Skeletal muscle cell (primary cell): ENCODE measurements at regions not wholly inside any gene's neighbourhood (a gene's known extent, or its start where the extent isn't known, plus 50 kb on each side); places are given as distances from the start of the nearest gene placed in this dataset.
"Not testable (repeated sequence)": the region's sequence is repeated elsewhere in the genome, so short reads cannot be mapped to it uniquely, and the experiment has no call there.

Source experiments
- DNase-seq: peaks from one replicate; pipeline ENCODE4 v3.0.0-alpha.2; 2010; ENCODE audit warnings: low read depth
- H3K4me3 ChIP-seq: 2 replicates; pipeline ENCODE4 v1.5.1; 2011; ENCODE audit warnings: low read depth, mild to moderate bottlenecking, control low read depth, low read length, moderate library complexity

DNA sequence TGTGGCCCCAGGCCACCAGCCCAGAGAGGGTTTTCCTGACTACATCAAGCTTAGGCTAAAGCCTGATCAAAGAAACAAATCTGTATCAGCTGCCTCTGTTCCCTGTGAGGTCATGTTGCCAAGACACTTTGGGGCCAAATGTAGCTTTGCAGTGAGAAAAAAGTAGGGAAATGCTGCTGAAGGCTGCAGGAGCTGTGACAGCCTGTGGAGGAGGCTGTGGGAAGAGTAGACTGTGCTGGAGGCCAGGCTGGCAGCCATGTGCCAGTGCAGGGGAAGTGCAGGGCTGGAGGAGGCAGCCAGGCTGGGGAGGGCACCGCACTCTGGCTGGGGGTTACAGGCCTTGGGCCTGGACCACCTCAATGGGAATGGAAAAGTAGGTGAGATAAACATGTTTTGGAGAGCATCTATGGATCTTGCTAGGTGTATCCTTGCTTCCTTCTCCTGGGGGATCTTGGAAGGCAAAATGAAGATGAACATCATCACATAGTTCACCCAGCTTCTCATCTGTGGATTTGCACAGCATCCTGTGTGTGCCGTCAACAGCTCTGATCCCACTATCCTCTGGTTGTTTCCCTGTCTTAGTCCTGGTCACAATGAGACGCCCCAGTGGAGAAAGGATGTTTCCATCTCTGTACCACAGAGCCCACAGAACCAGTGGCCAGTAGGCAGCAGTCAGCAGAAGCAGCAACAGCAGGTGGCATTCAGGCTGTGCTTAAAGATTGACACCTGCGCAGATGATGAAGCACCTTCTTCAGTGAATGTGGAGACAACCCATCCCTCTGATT lies 103.8 kb upstream of the COPS8 start:
- H3K4me3 ChIP-seq: no peak overlapping the region
- DNase-seq: no peak

DNA sequence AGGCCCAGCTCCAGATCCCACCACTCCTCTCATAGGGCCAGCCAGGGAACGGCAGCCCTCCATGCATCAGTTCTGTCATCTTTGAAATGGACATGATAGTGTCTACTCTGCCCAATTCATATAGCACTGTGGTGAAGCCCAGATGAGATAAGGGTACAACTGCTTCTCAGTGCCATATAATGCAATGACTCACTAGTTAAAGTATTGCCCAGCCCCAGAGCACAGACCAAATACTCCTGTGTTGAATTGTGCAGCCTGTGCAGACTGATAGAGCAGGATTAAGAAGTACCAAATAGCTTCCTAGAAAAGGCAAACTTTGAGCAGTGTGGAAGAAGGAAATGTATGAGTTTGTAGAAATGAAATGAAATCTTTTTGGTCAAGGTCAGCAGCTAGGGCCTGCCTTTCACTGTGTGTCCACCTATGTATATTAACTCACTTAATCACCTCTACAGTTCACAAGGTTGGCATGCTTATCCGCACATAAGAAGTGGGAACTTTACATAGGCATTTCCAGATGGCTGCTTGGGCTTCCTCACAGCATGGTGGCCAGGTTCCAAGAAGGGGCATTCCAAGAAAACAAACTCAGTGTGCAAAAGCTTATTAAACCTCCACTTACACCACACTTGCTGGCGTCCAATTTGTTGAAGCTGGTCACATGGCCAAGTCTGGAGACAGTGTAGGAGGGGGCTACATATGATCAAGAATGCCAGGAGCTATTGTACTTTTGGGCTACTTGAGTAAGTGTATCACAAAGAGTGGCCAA lies 102.8 kb upstream of the COPS8 start:
- no peak for DNase-seq
- H3K4me3 ChIP-seq: no peak overlapping the region

DNA sequence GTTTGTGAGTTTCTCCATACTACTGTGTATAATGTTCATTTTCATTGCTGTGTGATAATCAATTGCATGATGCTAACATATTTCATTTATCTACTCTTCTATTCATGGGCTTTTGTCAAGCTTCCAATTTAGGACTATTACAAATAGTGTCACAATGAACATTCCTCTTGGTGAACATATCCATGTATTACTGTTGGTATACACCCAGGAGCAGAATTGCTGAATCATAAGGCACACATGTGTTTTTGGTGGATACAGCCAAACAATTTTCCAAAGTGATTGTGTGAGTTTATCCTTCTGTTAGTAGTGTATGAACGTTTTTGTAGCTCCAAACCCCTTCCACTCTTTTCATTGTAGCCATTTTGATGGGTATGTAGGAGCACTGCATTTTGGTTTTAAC lies 101.6 kb upstream of the COPS8 start:
- no peak overlapping the region for H3K4me3 ChIP-seq
- DNase-seq: no peak

DNA sequence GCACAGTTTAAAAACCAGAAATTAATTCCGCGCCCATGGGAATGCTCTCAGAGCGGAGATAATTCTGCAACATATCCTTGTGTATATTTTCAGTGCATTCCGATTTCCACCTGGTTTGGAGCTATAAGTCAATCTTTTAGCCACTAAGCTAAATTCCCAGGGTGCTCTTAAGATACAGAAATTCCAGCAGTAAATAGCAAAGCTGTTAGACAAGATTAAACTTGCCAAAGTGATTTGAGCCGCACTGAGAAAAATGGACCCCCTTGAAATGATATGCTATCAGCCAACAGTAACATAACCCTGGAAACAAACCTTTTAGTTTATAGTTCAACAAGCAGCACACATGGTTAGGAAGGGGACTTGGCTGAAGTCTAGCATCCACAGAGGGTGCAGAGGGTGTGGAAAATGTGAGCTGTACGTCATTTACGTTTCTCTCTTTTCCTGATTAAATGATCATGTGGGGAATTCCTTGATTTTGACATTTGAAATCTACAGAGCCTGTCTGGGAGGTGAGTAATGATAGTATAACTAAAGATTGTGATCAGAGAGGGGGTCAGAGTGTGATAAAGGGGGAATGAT lies 99.8 kb upstream of the COPS8 start:
- no peak for DNase-seq
- H3K4me3 ChIP-seq: no peak overlapping the region

DNA sequence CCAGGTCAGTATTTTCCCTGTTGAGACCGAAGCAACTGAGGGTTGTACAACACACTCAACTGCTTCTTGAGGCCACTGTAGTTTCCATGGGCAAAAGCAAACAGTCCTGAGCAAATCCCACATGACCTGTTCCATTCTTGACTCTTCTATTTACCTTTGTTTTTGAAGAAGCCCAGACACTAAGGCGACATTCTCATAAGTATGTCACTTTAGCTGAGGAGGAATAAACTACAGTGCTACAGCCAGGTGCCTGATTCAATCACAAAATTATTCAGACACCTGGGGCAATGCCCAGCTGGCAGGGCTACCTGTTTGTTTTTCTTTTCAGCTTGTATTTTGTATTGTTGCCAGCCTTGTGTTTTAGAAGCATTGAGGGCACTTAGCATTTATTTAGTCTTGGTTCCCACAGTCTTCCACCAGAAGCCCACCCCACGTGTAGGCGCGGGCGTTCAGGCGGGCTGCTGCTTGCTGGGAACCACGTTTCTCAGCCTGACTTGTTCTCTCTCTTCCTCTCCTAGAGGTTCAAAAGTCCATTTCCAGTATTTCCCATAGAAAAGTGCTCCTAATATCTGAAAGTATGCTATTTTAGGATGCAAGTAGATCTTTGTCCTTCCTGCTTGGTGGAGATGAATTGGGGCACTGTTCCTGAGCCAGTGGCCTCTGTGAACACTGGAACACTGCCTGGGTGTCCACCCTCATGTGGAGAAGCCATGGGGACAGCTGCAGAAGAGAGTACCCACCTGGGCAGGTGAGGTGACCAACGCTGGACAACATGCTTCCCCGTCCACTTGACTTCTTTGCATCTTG lies 99.0 kb upstream of the COPS8 start:
- no peak for DNase-seq

DNA sequence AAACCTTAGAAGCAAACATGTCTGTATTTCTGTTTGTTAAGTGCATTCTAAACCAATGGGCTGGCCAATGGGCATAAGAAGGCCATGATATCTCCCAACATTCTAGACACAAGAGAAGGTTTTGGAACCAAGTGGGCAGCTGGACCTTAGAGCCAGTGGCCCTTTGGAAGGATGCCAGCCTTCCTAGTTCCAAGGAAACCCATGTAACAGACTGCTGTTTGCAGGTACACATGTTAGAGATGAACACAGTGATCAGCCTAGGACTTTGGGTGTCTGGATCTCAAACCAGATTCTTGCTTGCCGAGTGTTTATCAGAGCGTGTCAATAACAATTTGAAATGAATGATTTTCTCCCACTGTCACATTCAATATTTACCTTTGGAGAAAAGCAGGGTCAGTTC lies 97.5 kb upstream of the COPS8 start:
- H3K4me3 ChIP-seq: no peak overlapping the region
- DNase-seq: no peak

More for the DNA sequence above, 99.0 kb upstream of the COPS8 start:
- H3K4me3 ChIP-seq: no peak overlapping the region

DNA sequence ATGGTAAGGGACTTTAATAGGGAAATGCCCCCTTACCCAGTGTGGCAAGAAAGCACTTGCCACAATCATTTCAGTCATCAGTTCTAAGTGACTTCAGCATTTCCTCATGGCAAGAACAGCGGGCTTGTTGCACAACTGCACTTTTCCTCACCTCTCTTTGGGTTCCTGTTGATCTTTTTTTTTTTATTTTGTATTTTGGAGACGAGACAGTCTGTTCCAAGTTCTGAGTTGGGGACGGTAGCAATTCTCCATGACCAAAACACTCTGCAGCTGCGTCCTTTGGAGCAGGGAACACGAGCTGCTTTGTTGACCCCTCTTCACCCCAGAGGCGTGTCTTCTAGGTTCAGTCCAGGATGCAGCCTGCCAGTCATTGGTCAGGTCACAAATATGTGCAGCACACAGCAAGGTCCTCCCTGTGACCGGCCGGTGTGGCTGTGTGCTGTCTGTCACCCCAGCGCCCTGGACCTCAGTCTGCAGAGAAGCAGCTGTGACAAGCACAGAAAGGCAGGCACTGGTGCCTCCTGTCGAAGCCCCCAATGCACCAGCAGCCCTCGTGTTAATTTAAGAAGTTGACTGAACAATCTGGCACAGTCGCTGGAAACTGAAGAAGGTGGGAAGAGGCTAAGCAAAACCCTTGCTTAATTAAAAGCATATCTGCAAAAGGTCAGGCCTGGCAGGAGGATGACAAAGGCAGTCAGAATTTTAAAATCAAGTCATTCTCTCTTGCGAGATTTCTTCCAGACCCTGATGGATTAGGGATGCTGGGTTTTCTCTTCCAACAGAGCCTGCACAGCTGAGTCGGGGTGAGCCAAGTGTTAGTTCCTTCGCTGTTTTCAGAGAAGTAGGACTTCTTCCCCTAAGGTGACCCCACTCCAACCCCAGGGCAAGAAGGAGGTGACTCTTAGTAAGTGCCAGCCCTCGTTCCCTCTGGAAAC lies 96.7 kb upstream of the COPS8 start:
- no peak overlapping the region for H3K4me3 ChIP-seq

DNA sequence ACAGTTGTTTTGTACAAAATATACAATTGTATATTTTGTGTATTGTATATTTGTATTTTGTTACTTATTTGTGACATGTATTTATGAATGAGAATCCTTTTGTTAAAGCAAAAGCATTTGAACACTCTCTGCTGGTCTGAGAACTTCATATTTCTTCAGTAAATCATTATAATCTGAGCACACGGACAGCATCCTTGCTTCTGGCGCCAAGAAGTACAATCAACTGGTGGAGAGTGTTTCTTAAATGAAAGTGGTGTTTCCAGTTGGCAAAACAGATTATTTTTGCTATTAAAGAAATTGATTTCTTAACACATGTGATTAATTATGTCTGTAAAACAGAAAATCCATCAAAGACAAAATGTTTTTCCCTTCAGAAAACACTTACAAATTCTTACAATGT lies 95.1 kb upstream of the COPS8 start:
- H3K4me3 ChIP-seq: no peak overlapping the region

More for the DNA sequence above, 96.7 kb upstream of the COPS8 start:
- DNase-seq: no peak

DNA sequence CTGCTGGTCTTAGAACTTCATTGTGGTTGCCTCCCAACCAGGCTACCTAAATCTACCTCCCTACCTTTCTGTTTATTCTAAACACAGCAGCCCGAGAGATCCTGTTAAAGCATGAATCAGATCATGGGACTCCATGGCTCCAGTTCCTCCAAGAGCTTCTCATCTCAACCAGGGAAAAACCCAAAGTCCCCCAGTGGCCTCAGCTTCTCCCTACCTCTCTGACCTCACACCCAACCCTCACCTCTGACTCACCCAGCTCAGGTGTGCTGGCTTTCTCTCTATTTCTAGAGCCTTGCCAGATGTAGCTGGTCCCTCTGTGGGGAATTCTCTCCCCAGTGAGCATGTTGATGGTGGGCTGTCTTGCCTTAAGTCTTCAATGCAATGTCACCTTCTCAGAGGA lies 93.8 kb upstream of the COPS8 start:
- DNase-seq: no peak
- no peak overlapping the region for H3K4me3 ChIP-seq

More for the DNA sequence above, 95.1 kb upstream of the COPS8 start:
- DNase-seq: no peak

DNA sequence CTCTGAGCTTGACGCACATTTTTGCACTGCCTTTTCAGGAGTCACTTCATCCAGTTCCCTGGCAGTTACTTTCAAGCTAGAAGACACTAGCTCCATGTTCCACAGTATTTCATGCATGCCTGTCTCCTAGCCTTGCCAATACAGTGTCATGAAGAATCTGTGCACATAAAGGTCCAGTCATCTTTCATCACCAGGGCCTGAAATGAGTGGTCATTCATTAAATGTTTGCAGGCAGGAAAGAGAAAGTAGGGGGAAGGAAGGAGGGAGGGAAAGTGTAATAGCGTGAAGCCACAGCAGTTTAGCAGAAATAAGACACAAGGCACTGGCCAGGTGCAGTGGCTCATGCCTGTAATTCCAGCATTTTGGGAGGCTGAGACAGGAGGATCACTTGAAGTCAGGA lies 92.4 kb upstream of the COPS8 start:
- H3K4me3 ChIP-seq: no peak overlapping the region
- no peak for DNase-seq

DNA sequence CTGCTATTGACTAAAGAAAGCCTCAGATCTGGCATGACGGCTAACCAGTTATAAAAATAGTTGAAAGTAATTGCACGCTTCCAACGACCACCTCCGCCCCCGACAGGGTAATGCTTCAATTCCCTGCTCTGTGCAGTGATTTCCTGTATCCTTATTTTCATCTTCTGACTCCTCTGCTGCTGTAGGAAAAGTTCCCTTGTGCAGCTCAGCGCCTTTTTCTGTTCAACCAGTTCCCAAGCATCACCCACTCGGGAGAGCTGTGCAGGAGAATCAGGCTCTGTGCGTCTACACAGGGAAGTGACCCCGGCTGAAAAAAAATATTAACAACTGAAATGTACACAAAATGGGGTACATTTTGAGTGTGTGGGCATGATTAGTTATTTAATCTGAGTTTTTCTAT lies 91.3 kb upstream of the COPS8 start:
- no peak for DNase-seq
- no peak overlapping the region for H3K4me3 ChIP-seq

DNA sequence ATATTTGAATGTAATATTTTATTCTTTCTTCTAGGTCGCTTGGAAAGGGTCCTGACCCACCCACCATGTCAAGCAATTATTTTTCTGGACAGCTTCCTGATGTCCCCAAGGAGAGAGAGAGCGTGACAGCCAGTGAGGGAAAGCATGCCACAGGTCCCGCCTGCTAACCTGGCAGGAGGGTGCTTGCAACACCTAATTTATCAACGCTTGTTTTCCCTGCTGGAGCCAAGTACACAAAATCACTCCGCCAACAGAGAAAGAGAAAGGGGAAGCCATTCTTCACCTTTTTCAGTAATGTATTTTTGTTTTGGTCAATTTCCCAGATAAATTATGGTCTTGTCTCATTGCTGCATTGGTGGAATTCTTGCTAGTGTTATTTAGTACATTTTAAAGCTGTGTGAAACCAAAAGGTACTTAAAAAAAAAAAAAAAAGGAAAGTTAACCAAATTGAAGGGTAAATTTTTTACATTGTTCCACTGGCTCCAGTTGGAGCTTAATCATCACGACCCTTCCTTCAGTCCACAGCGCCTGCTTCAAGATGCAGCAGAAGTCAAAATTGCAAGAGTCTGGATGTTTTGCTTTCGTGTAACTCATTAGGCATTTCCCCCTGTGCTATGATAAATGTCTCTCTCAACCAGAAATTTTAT lies 88.5 kb upstream of the COPS8 start:
- DNase-seq: no peak
- H3K4me3 ChIP-seq: no peak overlapping the region

DNA sequence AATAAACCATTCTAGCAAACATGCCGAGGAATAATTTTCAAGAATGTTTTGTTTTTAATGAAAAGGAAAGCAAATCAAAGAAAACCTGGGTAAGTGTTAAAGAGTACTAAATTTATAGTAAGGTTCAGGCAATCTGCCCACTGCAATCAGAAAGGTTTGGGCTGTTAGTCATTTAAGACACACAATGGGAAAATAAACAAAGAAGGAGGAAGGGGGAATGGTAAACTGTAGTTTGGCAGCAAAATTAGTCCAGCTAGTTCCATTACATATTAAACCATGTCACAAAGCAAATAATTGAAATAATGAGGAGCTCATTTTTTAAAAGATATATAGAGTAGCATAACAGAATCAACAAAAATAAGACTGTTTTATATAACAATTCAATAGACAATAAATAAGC lies 87.5 kb upstream of the COPS8 start:
- no peak for DNase-seq
- no peak overlapping the region for H3K4me3 ChIP-seq

DNA sequence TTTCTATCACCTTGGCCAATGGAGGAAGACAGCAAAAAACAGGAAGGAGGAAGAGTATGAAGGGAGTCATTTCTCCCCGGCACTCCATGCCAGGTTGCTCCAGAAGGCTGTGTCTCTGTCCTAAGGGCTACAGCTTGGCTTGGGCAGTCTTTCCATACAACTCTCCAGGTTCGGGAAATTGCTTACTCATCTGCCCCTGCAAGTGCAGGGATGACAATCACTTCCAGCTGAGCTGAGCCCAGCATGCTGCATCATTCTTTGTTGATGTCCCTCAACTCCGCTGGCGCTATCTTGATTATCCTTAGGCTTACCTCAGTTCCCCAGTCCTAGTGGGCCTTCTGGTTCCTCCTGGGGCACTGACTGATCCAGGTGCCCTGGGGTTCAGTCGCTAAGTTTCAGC lies 86.9 kb upstream of the COPS8 start:
- H3K4me3 ChIP-seq: no peak overlapping the region
- no peak for DNase-seq

DNA sequence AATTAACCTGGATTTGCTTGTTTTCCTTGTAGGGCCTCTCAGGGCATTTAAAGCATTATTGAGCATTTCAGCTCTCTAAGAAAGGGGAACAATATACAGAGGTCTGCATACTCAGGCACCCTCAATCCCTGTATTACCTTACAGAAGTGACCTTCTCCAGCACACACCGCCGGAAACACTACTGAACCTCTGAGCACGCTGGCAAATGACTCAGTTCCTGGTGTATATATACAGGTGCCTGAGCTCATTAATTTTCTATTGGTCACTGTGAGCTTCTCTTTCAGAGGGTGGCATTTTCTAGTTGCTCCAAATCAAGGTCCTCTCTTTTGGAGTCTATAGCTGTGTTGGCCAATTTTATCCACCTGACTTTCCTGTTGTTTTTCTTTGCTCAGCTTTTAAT lies 85.2 kb upstream of the COPS8 start:
- H3K4me3 ChIP-seq: no peak overlapping the region
- no peak for DNase-seq

DNA sequence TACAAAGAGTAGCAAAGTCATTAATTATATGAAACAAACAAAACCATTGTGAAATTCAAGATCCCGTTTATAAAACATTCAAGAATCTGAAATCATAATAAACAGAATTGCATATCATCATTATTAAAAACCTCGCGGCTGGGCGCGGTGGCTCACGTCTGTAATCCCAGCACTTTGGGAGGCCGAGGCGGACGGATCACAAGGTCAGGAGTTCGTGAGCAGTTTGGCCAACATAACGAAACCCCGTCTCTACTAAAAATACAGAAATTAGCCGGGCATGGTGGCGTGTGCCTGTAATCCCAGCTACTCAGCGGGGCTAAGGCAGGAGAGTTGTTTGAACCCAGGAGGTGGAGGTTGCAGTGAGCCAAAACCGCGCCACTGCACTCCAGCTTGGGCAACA lies 80.3 kb upstream of the COPS8 start:
- not testable (repeated sequence) for DNase-seq, H3K4me3 ChIP-seq

DNA sequence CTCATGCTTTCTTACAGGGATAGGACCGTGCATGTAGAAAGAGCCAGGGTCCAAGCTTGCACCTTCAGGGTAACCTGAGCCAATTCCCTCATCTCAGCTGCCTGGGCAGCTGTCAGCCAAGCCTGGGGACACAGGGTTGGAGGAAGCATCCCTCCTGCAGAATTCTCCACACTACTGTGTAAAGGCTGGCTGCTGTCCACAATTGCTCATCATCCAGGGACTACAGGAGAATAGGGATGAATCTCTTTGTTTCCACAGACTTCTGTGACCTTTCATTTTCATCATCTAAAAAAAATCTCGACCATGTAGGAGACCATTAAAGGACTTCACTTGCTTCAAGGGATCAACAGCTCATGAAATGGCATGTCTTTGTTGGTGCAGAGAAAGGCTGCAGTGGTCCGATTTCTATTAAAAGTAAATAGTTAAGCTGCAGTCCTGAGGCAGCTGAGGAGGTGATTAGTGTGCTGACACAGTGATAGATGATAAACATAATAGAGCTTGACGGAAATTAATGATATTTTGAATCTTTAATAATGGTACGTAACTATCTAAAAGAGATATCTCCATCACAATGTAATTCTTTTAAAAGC lies 74.4 kb upstream of the COPS8 start:
- H3K4me3 ChIP-seq: no peak overlapping the region
- no peak for DNase-seq

DNA sequence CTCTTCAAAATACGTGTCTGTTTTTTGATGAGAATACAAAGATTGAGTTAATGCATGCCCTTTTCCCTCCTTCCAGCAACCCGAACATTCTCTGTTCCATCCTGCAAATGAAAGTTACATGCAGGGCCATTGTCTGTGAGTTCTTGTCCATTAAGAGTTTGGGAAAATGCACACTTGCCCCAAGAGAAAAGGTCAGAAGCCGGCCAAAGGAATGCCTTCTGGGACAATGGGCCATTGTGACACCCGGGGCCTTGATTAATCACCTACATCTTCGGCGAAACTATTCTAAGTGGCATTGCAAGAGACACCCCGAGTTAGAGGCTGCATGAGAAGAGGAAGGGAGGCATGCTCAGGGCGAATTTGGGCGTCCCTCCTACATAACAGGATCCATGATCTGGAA lies 73.7 kb upstream of the COPS8 start:
- no peak for DNase-seq

More for the DNA sequence above, 73.7 kb upstream of the COPS8 start:
- no peak overlapping the region for H3K4me3 ChIP-seq
